ENCODE measurements at regions not wholly inside any gene's neighbourhood (a gene's known extent, or its start where the extent isn't known, plus 50 kb on each side); places are given as distances from the start of the nearest gene placed in this dataset.

DNA sequence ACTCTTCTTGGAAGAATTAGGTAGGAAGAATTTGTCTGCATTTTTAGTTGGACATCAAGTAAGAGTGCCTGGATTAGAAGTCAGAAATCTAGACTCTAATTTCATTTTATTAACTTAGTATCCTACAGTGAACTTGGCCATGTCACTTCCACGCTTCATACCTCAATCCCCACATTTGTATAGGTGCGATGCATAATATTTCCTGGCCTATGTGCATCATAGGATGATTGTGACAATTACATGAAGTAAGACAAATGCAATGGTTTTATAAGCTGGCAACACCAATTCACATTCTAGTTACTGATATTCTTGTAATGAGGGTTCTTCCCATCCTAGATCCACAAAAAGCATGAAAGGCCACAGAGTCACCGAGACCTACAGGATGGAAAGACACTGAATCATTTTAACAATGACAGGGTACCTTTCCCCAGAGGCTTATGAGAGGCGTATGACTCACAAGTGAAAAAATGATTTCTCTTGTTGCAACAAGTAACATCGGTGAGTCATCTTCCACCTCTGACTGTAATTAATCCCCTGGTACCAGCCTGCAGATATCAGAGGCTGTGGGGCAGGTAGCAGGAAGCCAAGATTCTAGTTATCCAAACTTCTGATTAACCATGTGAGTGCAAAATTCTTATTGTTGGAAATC, 56.0 kb upstream of the OR5AK2 start:
- DNase-seq (no peak), ATAC-seq (no peak)
- intact Hi-C loops (cut with DNase I, micrococcal nuclease): no loop called here

DNA sequence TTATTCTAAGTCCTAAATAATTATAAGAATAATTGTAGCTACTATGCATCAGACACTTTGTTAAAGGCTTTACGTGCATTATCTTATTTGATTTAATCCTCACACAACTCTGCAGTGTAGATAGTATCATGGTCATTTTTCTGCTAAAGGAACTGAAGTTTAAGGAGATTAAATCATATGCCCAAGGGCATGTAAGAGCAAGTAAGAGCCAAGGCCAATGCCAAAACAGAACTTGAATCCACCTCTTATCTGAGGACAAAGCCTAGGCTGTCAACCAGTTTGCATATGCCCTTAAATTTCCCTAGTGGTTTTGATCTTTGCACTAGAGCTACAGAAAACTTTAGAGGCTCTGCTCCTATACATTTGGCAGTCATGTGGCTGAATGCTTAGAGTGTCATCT, 65.6 kb upstream of the OR5AK2 start:
- DNase-seq (no peak), ATAC-seq (no peak)
- intact Hi-C loops (cut with DNase I, micrococcal nuclease): no loop called here

DNA sequence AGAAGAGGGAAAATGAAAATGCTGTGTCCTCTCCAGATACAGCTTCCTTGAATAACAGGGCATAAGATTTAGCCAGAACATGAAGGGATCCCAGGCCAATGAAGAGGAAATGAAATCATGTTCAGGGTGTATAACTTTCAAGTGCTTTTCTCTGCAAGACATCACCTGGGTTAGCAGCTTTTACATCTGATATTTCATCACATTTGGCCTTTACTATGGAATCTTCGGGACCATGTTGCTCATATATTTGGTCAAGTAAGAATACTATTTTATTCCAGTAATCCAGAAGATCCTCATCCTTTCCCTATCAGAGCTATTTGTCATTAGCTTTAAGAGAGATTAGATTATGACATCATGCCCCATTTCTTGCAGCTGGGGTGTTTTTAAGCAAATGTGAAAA, 66.3 kb upstream of the OR5AK2 start:
- no peak for DNase-seq
- intact Hi-C loops (cut with DNase I, micrococcal nuclease): no loop called here
- no peak for ATAC-seq

DNA sequence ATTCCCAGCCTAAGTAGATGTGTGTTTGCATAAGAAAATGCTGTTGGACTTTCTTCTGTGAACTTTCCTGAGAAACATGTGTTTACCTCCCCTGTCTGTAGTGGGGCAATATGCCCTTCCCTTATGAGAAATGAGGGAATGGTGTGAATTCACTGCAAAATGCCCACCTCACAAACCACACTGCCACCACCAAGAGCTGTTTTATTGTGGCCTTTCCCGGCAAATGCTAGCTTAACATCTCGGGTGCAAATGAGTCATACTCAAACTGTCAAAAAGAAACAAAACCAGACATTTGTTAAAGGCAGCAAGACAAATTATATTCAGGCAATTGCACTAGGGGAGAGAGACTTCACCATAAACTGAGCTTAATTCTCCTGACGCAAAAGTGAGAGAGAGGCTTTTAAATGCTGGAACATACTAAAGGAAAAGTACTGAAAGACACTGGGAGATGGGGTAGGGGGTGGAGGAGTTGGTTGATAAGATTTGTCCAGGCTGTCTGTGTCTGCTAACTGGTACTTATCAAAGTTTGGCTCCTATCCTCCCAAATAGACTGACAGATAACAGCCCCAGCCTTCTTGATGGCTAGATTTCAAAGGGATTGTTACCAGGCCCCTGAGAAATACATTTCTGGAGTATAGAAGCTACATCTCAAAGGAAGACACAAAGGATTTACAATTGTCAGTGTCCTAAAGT, 70.9 kb upstream of the OR5AK2 start:
- DNase-seq (no peak), ATAC-seq (no peak)
- intact Hi-C loops (cut with DNase I, micrococcal nuclease): no loop called here

DNA sequence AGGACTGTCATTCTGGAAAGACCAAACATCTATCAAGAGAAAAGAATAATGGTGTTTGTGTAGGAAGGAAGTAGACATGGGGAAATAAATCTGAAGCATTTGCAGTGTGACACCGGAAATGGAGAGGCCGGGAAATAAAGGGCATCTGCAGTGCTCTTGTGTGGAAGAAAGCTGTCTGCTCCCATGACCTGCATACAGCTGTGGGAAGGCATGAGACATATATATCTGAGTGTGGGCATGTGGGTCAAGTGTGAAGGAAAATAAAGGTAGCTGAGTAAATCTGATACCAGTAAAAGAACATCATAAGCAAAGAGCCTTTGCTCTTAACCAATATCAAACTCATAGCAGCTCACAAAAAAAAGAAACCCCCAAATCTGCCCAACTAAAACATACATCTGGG, 72.1 kb upstream of the OR5AK2 start:
- no peak for ATAC-seq
- no peak for DNase-seq
- intact Hi-C loops (cut with DNase I, micrococcal nuclease): no loop called here

DNA sequence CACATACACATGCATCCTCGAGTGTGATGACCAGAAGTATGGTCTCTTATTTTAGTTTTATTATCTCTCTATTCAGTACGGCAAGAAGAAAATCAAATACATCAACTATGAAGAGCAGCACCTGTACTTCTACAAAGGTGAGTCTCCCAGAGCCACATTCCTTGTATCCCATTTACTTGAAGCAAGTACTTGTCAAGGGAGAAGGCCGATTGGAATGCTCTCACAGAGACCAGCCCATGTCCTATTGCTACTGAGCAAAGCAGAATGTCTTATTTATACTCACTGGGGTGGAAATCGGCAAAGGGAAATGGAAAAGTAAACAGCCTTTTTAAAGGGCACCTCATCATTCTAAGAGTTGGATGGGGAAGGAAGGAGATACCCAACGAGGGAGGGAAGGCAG, 72.6 kb upstream of the OR5AK2 start:
- no peak for ATAC-seq
- DNase-seq: no peak
- intact Hi-C loops (cut with DNase I, micrococcal nuclease): no loop called here

DNA sequence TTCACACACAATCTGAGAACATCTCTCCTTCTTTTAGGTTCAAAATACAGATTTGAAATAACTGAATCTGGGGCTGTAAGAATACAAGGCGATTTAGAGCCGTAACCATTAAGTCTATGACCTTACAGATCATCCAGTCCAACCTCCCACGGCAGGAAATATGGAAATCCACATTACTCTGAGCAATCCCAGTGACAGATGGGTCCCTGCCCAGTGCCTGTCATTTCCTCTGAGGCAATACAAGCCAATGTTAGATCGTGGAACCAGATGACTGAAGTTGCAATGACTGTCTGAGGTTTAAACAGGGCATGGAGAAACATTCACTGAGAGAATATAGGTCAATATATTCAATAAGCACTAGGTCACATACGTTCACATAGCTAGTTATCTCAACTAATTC, 77.4 kb upstream of the OR5AK2 start:
- DNase-seq: no peak
- ATAC-seq: no peak
- intact Hi-C loops (cut with DNase I, micrococcal nuclease): no loop called here

DNA sequence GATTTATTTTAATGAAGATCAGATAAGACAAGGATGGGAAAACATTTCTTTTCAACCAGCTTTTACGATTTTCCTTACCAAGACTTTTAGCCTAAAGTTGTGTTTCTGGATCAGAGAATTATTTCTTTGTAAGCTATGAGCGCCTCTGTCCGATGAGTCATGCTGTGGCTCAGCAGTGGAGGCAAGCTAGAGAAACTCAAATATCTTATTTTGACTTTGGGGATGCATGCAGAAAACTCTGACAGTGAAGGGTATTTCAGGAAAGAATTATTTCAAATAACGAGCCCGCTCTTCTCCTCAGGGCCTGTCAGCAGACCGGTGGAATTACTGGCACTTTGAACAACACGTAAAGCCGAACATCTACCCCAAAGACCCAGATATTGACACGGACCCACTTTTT, 77.9 kb upstream of the OR5AK2 start:
- intact Hi-C loops (cut with DNase I, micrococcal nuclease): no loop called here
- ATAC-seq: no peak
- no peak for DNase-seq

DNA sequence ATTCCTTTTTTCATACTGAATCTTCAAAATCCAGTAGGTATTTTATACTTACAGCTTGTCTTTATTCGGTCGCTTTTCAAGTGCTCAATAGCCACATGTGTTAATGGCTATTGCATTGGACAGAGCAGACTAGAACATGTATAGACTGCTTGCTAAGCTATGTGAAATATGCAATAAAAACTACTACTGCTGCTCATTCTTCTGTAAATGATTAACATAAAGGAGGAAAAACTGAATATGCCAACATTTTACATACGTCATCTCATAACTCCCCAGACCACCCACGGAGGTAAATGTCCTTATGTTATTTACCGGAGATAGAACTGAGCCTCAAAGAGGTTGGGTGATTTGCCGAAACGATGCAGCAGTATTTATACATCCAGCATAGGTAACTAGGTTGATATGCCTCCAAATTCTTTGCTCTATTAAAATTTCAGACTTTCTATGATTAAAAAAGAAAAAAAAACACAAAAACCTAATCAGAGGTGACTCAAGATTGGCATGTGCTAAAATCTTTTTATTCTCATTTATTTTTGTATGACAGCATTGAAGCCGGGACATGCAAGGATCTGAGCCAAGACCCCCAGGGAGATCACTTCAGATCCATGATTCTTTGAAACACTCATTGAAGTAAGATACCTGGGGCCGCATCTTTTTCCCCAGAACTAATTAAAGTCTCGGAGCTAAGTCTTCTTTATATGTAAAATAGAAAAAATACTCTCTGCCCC, 78.5 kb upstream of the OR5AK2 start:
- peak; percentile 13 to 32 for DNase-seq
- intact Hi-C loops (cut with DNase I, micrococcal nuclease): no loop called here
- peak; percentile 85 for ATAC-seq

DNA sequence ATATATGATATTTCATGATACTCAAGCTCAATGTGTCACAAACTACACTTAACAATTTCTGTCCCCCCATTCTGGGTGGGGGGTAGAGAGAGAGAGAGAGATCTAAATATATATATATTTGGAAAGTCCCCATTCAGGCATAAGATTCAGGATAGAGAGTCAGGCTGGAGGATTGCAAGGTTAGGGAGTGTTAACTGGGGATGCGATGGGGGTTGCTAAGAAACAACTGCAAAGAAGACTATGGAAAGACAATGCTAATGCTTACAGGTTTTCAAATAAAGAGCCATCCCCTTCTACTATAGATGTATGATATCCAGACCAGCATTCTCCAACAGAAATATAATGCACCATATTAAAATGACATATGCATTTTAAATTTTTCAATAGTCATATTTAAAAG, 79.2 kb upstream of the OR5AK2 start:
- ATAC-seq (no peak), DNase-seq (no peak)
- intact Hi-C loops (cut with DNase I, micrococcal nuclease): no loop called here

DNA sequence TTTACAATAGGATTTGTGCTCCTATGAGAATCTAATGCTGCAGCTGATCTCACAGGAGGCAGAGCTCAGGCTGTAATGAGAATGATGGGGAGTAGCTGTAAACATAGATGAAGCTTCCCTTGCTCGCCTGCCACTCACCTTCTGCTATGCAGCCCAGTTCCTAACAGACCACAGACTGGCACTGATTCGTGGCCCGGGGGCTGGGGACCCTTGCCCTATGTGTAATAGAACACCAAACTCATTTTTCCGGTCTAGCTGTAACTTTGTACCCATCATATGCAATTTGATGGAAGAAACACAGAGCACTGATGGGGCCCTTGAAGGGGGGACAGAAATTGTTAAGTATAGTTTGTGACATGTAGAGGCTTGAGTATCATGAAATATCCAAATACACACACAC, 79.6 kb upstream of the OR5AK2 start:
- intact Hi-C loops (cut with DNase I, micrococcal nuclease): no loop called here
- no peak for DNase-seq
- ATAC-seq: no peak

DNA sequence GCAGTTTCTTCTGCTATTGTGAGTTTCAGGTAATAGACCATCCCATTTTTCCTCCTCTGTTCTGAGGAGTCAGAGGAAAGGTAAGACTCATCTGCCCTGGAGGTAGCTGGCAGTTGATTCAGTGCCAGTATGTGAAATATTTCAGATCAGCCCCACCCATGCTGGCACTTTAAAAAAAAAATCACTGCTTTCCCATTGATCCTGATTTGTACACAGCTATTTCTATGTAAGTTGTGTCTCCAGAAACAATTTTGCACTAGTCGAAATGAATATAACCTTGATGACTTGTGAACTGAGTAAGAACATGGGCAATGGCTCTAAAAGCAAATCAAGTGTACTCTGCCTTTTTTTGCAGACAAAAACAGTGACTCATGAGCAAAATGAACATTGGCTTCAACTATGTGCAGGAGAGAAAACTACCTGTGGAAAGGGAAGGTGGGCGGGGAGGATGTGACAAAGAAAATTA, 82.0 kb upstream of the OR5AK2 start:
- DNase-seq: no peak
- intact Hi-C loops (cut with DNase I, micrococcal nuclease): no loop called here
- ATAC-seq: peak; percentile 39

DNA sequence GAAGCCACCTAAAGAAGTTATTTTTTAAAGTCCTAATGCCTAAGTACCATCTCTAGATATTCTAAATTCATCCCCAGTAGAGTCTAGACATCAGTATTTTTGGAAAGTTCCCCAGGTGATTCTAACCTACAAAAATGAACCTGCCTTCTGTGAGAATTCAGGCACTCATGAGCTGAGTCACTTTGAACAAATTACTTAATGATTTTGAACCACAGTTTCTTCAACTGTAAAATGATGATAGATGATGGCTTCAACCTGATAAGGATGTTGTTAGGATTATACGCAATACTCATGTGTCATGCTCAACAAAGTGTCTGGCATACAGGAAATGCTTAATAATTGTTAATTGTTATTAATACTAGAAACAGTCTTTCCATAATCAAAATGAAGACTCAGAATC, 82.8 kb upstream of the OR5AK2 start:
- ATAC-seq: no peak
- no peak for DNase-seq
- intact Hi-C loops (cut with DNase I, micrococcal nuclease): no loop called here

DNA sequence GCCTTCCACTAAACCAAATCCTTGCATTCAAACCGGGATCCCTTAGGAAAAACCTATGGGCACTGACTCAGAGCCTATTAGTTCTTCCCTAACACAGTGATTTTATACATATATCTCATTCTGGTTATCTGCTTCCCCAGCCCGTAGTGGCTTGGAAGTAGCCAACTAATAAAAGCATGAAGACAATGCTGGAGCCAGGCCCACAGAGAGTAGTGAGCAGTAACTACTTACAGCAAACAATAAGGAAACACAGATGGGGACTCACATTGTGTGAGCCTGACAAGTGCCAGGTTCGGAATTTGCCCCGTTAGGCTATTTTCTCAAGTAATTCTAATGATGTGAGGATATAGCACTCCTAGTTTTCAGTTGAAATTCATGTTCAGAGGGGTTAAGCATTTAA, 83.3 kb upstream of the OR5AK2 start:
- intact Hi-C loops (cut with DNase I, micrococcal nuclease): no loop called here
- ATAC-seq: peak; percentile 85
- peak; percentile 39 to 60 for DNase-seq

DNA sequence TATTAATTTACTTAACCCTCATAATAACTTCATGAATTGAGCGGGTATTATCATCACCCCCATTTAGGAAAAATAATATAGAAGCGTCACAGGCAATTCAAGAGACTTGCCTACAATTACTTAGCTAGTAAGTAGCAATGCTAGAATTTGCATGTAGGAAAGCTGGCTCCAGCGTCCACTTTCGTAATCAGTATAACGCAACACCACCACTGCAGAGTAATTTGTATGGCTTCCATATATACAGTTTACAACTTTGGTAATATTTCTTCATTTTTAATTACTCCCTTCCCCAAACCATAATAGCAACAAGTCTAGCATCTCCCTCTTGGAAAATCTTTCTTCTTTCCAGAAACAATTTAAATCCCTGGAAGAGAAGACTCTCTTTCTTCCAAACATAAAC, 89.9 kb upstream of the OR5AK2 start:
- intact Hi-C loops (cut with DNase I, micrococcal nuclease): no loop called here
- DNase-seq: no peak

DNA sequence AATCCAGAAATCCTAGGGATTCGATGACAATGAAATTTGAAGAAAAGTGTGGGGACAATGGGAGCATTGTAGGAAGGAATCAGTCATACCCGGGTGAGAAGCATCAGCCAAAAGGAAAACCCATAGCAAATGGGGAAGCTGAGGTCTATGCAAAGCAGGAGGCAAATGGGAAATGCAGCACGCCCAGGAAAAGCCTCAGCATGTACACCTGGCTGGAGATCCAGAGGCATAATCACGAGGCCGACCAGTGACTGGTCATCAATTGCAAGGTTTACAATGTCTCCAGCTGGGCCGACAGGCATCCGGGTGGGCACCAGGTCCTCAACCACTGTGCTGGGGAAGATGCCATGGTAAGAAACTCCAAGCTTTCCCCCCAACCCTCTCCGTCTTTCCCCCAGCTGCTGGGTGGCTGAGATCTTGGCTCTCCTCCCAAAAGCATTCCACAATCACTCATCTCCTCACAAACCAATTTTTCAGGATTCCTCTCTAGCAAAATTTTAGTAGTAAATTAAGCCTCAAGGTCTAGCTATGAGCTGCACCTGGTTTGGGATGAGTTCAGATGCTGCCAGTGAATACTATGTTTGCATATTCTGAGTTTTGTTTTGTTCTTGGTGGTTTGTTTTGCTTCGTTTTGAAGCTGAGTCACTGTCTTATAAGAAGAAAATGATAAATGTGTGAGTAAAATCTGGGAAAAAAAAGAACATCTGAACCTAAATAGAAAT, 98.0 kb upstream of the OR5AK2 start:
- DNase-seq (no peak), ATAC-seq (no peak)
- intact Hi-C loops (cut with DNase I, micrococcal nuclease): no loop called here

More for the DNA sequence above, 89.9 kb upstream of the OR5AK2 start:
- no peak for ATAC-seq

DNA sequence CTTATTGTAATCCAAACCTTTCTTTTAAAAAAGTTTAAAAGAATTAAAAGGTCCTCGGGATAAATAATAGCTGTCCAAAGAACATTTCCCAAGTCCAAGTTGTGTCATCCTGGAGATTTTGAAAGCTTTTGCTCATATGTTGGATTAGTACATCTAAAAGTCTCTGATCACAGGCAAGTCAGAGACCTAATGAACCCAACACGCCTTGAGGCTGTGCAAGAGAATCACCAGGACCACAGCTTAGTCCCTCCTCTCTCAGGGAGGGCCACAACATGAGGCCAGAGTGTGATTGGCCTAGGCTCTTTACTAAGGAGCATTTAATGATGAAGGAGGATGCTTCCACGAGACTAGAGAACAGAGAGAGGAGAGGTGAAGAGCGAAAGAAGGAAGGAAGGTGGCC, 98.7 kb upstream of the OR5AK2 start:
- ATAC-seq (no peak), DNase-seq (no peak)
- intact Hi-C loops (cut with DNase I, micrococcal nuclease): no loop called here

DNA sequence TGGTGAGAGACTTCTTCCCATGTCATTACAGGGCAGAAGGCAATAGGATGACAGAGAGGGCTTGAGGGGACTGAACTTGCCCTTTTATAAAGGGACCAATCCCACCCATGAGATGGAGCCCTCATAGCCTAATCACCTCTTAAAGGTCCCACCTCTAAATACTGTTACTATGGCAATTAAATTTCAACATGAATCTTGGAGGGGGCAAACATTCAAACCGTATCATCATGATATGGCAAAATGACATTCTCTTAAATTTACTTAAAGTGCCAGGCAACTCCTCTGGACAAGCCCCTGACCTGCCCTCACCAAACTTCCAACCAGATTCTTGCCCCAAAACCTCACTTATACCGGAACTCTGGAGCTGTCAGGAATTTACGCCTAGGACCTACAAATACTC, 100.8 kb upstream of the OR5AK2 start:
- no peak for DNase-seq
- no peak for ATAC-seq
- intact Hi-C loops (cut with DNase I, micrococcal nuclease): no loop called here

DNA sequence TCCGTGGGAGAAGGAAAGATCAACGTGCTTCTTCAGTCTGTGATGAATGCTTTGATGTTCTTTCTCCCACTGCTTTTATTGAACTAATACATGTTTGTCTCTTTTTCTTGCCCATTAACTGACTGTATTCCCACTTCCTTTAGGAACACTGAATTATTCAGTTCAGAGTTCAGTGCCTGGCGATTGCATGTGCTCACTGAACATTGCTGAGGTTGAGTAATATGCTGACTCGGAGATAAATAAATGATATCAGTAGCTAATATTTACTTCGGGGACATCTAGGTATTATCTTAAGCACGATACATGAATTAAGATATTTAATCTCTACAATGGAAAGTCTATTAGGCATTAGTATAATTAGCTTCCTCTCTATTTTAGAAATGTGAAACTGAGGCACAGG, 102.3 kb upstream of the OR5AK2 start:
- intact Hi-C loops (cut with DNase I, micrococcal nuclease): no loop called here
- peak; percentile 14 for ATAC-seq
- DNase-seq: no peak

DNA sequence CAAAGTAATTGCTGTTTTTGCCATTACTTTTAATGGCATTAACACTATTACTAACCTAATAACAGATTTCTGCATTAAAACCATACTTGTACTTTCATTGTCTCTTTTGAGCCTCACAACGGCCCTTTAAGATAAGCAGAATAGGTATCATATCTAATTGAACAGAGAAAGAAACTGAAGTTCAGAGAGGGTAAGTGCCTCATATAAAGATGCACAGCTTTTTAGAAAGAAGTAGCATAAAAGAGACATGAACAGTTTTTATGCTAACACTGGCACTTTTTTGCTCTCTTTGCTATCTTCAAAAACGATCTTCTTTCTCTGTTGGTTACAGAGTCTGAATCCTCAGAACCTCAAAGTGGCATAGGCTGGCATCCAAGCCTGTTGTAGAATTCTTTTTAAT, 102.9 kb upstream of the OR5AK2 start:
- ATAC-seq: no peak
- DNase-seq: no peak
- intact Hi-C loops (cut with DNase I, micrococcal nuclease): no loop called here
